ENCODE measurements at regions not wholly inside any gene's neighbourhood (a gene's known extent, or its start where the extent isn't known, plus 50 kb on each side); places are given as distances from the start of the nearest gene placed in this dataset.
"Not testable (repeated sequence)": the region's sequence is repeated elsewhere in the genome, so short reads cannot be mapped to it uniquely, and the experiment has no call there.

DNA sequence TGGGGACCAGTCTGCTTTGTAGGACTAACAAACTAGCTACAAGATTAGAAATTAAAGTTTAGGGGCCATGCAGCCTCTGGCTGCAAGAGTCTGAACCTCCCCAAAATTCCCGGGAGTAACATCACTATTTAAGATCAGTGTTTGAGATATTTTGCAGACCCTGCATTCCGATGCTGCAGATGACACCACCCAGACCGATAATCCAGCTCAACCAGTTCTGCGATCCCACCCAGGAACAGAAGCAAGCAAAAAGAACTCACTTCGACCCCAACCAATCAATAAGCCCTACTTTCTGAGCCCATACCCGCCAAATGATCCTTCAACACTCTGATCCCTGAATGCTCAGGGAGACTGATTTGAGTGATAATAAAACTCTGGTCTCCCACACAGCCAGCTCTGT is 877.8 kb downstream of the FAT4 start (continued):
- TF ChIP-seq SOX15 (CRISPR knock-in tag; IDR thresholded peaks at IDR 0.05) = no peak
- no peak for TF ChIP-seq ZNF671 (CRISPR knock-in tag; IDR thresholded peaks at IDR 0.05)
- no peak for TF ChIP-seq TCF7 (CRISPR knock-in tag; IDR thresholded peaks at IDR 0.05; ENCODE audit: low read depth)
- no peak for TF ChIP-seq SP1 (CRISPR knock-in tag; conservative IDR thresholded peaks at IDR 0.05)

DNA sequence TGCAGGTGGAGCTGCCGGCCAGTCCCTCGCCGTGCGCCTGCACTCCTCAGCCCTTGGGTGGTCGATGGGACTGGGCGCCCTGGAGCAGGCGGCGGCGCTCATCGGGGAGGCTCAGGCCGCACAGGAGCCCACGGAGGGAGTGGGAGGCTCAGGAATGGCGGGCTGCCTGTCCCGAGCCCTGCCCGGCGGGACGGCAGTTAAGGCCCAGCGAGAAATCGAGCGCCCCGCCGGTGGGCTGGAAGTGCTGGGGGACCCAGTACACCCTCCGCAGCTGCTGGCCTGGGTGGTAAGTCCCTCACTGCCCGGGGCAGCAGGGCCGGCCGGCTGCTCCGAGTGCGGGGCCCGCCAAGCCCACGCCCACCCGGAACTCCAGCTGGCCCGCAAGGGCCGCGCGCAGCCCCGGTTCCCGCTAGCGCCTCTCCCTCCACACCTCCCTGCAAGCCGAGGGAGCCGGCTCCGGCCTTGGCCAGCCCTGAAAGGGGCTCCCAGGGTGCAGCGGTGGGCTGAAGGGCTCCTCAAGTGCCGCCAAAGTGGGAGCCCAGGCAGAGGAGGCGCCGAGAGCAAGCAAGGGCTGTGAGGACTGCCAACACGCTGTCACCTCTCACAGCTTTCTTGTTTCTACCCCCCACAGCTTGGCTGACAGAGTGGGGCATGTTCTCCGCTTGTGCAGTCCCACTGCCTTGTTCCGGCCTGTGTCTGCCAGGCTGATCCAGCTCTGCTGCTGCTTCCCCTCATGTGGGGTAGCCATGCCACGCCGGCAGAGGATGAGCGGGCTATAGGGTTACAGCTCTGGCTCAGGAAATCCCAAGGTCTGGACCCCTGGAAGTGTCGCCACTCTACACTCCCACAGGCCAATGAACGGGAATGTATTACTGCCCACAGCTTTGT is 886.7 kb downstream of the FAT4 start:
- POLR2A ChIA-PET; DNase-seq (ENCODE audit: low spot score); H3K27me3 Mint-ChIP-seq (ENCODE audit: low read depth); H3K27ac Mint-ChIP-seq; H3K36me3 Mint-ChIP-seq; ATAC-seq; H3K4me1 Mint-ChIP-seq; H3K4me3 Mint-ChIP-seq; CTCF ChIA-PET: not testable (repeated sequence)
- H3K9me3 Mint-ChIP-seq = peaks cover 37% of the 10 kb centered on the region

DNA sequence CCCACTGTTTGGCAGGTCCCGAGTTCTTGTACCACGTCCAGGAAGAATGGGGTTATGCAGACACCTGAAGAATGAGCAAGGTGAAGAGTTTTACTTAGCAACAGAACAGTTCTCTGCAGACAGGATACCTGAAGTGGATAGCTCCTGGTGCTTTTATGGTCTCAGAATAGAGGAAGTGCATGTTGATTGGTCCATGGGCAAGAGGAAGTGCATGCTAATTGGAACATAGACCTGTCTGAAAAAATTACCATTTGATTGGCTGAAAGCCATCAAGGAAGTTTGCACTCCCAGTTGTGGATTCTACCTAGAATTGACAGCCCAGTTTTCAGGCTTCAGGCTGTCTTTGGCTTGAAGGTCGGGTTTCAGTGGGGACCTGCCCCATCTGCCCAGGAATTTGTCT is 887.5 kb downstream of the FAT4 start:
- H3K36me3 Mint-ChIP-seq = peaks cover 10% of the 10 kb centered on the region; the same call in 1 of the 2 replicates
- no peak overlapping the region for H3K27ac Mint-ChIP-seq
- no peaks in the 10 kb centered on the region for H3K27me3 Mint-ChIP-seq (ENCODE audit: low read depth)
- H3K4me1 Mint-ChIP-seq = 0 out of 2 replicates have a peak, but pooled peaks cover 5% of the 10 kb centered on the region
- peaks cover 43% of the 10 kb centered on the region for H3K9me3 Mint-ChIP-seq
- H3K4me3 Mint-ChIP-seq = no peak overlapping the region
- ATAC-seq (no peak), DNase-seq (ENCODE audit: low spot score) (no peak)
- ChIA-PET CTCF (no interaction called here), POLR2A (no interaction called here)
- TF ChIP-seq, protein P1, sequence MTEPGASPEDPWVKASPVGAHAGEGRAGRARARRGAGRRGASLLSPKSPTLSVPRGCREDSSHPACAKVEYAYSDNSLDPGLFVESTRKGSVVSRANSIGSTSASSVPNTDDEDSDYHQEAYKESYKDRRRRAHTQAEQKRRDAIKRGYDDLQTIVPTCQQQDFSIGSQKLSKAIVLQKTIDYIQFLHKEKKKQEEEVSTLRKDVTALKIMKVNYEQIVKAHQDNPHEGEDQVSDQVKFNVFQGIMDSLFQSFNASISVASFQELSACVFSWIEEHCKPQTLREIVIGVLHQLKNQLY (CRISPR knock-in tag; IDR thresholded peaks at IDR 0.05) = no peak
- TF ChIP-seq MYBL2 (CRISPR knock-in tag; IDR thresholded peaks at IDR 0.05) = no peak
- TF ChIP-seq, protein P2, sequence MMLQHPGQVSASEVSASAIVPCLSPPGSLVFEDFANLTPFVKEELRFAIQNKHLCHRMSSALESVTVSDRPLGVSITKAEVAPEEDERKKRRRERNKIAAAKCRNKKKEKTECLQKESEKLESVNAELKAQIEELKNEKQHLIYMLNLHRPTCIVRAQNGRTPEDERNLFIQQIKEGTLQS (CRISPR knock-in tag; conservative IDR thresholded peaks at IDR 0.05) = no peak
- TF ChIP-seq EMX1 (CRISPR knock-in tag; IDR thresholded peaks at IDR 0.05) = no peak
- no peak for TF ChIP-seq CBFB (CRISPR knock-in tag; IDR thresholded peaks at IDR 0.05; ENCODE audit: low read depth)
- no peak for TF ChIP-seq ESRRA (CRISPR knock-in tag; IDR thresholded peaks at IDR 0.05; ENCODE audit: borderline replicate concordance)
- TF ChIP-seq, protein P3, sequence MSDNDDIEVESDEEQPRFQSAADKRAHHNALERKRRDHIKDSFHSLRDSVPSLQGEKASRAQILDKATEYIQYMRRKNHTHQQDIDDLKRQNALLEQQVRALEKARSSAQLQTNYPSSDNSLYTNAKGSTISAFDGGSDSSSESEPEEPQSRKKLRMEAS (CRISPR knock-in tag; IDR thresholded peaks at IDR 0.05) = no peak
- no peak for TF ChIP-seq NFYB (CRISPR knock-in tag; conservative IDR thresholded peaks at IDR 0.05; ENCODE audit: low read depth)
- TF ChIP-seq ZBTB21 (CRISPR knock-in tag; IDR thresholded peaks at IDR 0.05; ENCODE audit: borderline replicate concordance) = no peak
- no peak for TF ChIP-seq CREM (CRISPR knock-in tag; IDR thresholded peaks at IDR 0.05)
- no peak for TF ChIP-seq GABPB1 (CRISPR knock-in tag; IDR thresholded peaks at IDR 0.05)
- TF ChIP-seq, protein P4, sequence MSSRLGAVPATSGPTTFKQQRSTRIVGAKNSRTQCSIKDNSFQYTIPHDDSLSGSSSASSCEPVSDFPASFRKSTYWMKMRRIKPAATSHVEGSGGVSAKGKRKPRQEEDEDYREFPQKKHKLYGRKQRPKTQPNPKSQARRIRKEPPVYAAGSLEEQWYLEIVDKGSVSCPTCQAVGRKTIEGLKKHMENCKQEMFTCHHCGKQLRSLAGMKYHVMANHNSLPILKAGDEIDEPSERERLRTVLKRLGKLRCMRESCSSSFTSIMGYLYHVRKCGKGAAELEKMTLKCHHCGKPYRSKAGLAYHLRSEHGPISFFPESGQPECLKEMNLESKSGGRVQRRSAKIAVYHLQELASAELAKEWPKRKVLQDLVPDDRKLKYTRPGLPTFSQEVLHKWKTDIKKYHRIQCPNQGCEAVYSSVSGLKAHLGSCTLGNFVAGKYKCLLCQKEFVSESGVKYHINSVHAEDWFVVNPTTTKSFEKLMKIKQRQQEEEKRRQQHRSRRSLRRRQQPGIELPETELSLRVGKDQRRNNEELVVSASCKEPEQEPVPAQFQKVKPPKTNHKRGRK (CRISPR knock-in tag; IDR thresholded peaks at IDR 0.05; ENCODE audit: borderline replicate concordance) = no peak
- TF ChIP-seq, protein P5, sequence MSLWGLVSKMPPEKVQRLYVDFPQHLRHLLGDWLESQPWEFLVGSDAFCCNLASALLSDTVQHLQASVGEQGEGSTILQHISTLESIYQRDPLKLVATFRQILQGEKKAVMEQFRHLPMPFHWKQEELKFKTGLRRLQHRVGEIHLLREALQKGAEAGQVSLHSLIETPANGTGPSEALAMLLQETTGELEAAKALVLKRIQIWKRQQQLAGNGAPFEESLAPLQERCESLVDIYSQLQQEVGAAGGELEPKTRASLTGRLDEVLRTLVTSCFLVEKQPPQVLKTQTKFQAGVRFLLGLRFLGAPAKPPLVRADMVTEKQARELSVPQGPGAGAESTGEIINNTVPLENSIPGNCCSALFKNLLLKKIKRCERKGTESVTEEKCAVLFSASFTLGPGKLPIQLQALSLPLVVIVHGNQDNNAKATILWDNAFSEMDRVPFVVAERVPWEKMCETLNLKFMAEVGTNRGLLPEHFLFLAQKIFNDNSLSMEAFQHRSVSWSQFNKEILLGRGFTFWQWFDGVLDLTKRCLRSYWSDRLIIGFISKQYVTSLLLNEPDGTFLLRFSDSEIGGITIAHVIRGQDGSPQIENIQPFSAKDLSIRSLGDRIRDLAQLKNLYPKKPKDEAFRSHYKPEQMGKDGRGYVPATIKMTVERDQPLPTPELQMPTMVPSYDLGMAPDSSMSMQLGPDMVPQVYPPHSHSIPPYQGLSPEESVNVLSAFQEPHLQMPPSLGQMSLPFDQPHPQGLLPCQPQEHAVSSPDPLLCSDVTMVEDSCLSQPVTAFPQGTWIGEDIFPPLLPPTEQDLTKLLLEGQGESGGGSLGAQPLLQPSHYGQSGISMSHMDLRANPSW (CRISPR knock-in tag; conservative IDR thresholded peaks at IDR 0.05; ENCODE audit: low read depth) = no peak
